Stimulated activated CD4-positive, alpha-beta T cell treated with anti-CD3 and anti-CD28 coated beads, Interleukin-2, amount 100 ng/mL, for 24 hours (primary cell): ENCODE measurements at regions not wholly inside any gene's neighbourhood (a gene's known extent, or its start where the extent isn't known, plus 50 kb on each side); places are given as distances from the start of the nearest gene placed in this dataset.

Experiments
- DNase-seq, 2 donors: peaks; one replicate each; pipeline ENCODE4 v3.0.0-alpha.2; 2020

GRCh38 chr12:65598688-65599087 is 225.6 kb upstream of the HMGA2 start:
- DNase-seq: no peak

GRCh38 chr12:65602253-65602609 is 222.1 kb upstream of the HMGA2 start:
- no peak for DNase-seq

GRCh38 chr12:65602610-65603295 is 221.5 kb upstream of the HMGA2 start:
- DNase-seq: peak; percentile 43 to 57

- DNase-seq: no peak
Measured at GRCh38 chr12:65603438-65604351, 220.6 kb upstream of the HMGA2 start.

- DNase-seq: no peak
Measured at GRCh38 chr12:65605019-65605418, 219.3 kb upstream of the HMGA2 start.

- DNase-seq: no peak
Measured at GRCh38 chr12:65606008-65606766, 218.1 kb upstream of the HMGA2 start.

GRCh38 chr12:65607401-65607841 is 216.9 kb upstream of the HMGA2 start:
- DNase-seq: no peak

GRCh38 chr12:65608319-65608916 is 215.9 kb upstream of the HMGA2 start:
- DNase-seq: no peak

- no peak for DNase-seq
Measured at GRCh38 chr12:65609359-65609771, 214.9 kb upstream of the HMGA2 start.

- no peak for DNase-seq
Measured at GRCh38 chr12:65611396-65611795, 212.9 kb upstream of the HMGA2 start.

- no peak for DNase-seq
Measured at GRCh38 chr12:65612440-65612839, 211.8 kb upstream of the HMGA2 start.

GRCh38 chr12:65613692-65614091 is 210.6 kb upstream of the HMGA2 start:
- no peak for DNase-seq

- DNase-seq: no peak
Measured at GRCh38 chr12:65614259-65614889, 209.9 kb upstream of the HMGA2 start.

GRCh38 chr12:65615118-65615517 is 209.2 kb upstream of the HMGA2 start:
- no peak for DNase-seq

GRCh38 chr12:65616022-65616421 is 208.3 kb upstream of the HMGA2 start:
- no peak for DNase-seq

- no peak for DNase-seq
Measured at GRCh38 chr12:65618588-65618987, 205.7 kb upstream of the HMGA2 start.

GRCh38 chr12:65619018-65619417 is 205.3 kb upstream of the HMGA2 start:
- DNase-seq: no peak

GRCh38 chr12:65620046-65620445 is 204.2 kb upstream of the HMGA2 start:
- DNase-seq: no peak

GRCh38 chr12:65622056-65622455 is 202.2 kb upstream of the HMGA2 start:
- DNase-seq: no peak

- no peak for DNase-seq
Measured at GRCh38 chr12:65623507-65623906, 200.8 kb upstream of the HMGA2 start.

- no peak for DNase-seq
Measured at GRCh38 chr12:65624554-65625086, 199.7 kb upstream of the HMGA2 start.

- DNase-seq: no peak
Measured at GRCh38 chr12:65628061-65628460, 196.2 kb upstream of the HMGA2 start.
